GM12878 (cell line): ENCODE measurements at regions not wholly inside any gene's neighbourhood (a gene's known extent, or its start where the extent isn't known, plus 50 kb on each side); places are given as distances from the start of the nearest gene placed in this dataset.
"Not testable (repeated sequence)": the region's sequence is repeated elsewhere in the genome, so short reads cannot be mapped to it uniquely, and the experiment has no call there.

Experiments used
- ATAC-seq: fragments of 200-7000 bp; cut with Tn5 transposase; 3 replicates; pipeline ENCODE4 v1.9.1; 2020; ENCODE audit warnings: mild to moderate bottlenecking, moderate library complexity
- BruUV-seq: library from RNA; stranded (reverse); fragments of 400-500 nt; replicated peaks from 2 replicates; lab custom pipeline; 2021; lab: Mats Ljungman, UMichigan
- CTCF ChIA-PET: fragments of 300-600 bp; sonication (Branson Sonifier 250); formaldehyde crosslinking; extraction: SDS; loops from one replicate; lab custom pipeline; 2021; ENCODE audit warnings: inconsistent platforms; lab: Yijun Ruan, JAX
- POLR2A ChIA-PET: fragments of 350-600 bp; formaldehyde crosslinking; extraction: SDS; loops from one replicate; lab custom pipeline; 2021; ENCODE audit warnings: inconsistent platforms; lab: Charles Lee
- RAD21 ChIA-PET: fragments of 300-600 bp; sonication (Branson Sonifier 250); formaldehyde crosslinking; loops from one replicate; lab custom pipeline; 2023; ENCODE audit warnings: antibody characterized with exemption; ENCODE audit not compliant: unreplicated experiment; lab: Charles Lee
- SMC1A ChIA-PET: fragments of 300-600 bp; sonication (Branson Sonifier 250); formaldehyde crosslinking; loops from one replicate; lab custom pipeline; 2023; ENCODE audit not compliant: unreplicated experiment, uncharacterized antibody; lab: Charles Lee
- DNase-seq: peaks from one replicate; pipeline ENCODE4 v3.0.0-alpha.2; 2011; ENCODE audit warnings: low read depth, low spot score
- FAIRE-seq: peaks from 3 replicates; lab custom pipeline; 2011; peaks lifted over from hg19 to GRCh38; lab: Jason Lieb, UNC
- H2AFZ ChIP-seq: 2 replicates; pipeline ENCODE4 v1.6.0; 2011; ENCODE audit warnings: low read depth, low read length, control low read depth; ENCODE audit not compliant: control insufficient read depth
- H3K27ac ChIP-seq: 2 replicates; pipeline ENCODE4 v1.5.1; 2011; ENCODE audit warnings: control low read depth; ENCODE audit not compliant: control insufficient read depth, insufficient read depth
- H3K27me3 ChIP-seq, 2 experiments: replicated peaks in 1 of 2; 2 replicates each; pipeline versions ENCODE4 v1.6.0 to v1.6.1; 2011; ENCODE audit warnings: low read length in 1 of 2; ENCODE audit not compliant: control insufficient read depth in 2 of 2, insufficient read depth in 2 of 2
- H3K36me3 ChIP-seq, 2 experiments: 2 replicates each; pipeline ENCODE4 v1.5.1; 2011; ENCODE audit warnings: low read length in 1 of 2; ENCODE audit not compliant: control insufficient read depth in 2 of 2, insufficient read depth in 2 of 2
- H3K4me1 ChIP-seq: 2 replicates; pipeline ENCODE4 v1.6.1; 2011; ENCODE audit warnings: mild to moderate bottlenecking, low read length, moderate library complexity, mixed read lengths; ENCODE audit not compliant: control insufficient read depth, insufficient read depth
- H3K4me2 ChIP-seq: 2 replicates; pipeline ENCODE4 v1.6.0; 2011; ENCODE audit warnings: control low read depth; ENCODE audit not compliant: control insufficient read depth, insufficient read depth
- H3K4me3 ChIP-seq: fragments of 200-600 bp; sonication (generic); 2 replicates; pipeline ENCODE4 v1.5.1; 2016
- H3K79me2 ChIP-seq: 2 replicates; pipeline ENCODE4 v1.6.0; 2011; ENCODE audit warnings: low read length; ENCODE audit not compliant: control insufficient read depth, insufficient read depth
- H3K9ac ChIP-seq: 2 replicates; pipeline ENCODE4 v1.8.0; 2011; ENCODE audit warnings: low read length, control low read depth, mixed read lengths; ENCODE audit not compliant: control insufficient read depth, insufficient read depth
- H3K9me3 ChIP-seq: replicated peaks from 3 replicates; pipeline ENCODE4 v1.5.1; 2011; ENCODE audit warnings: mild to moderate bottlenecking, low read length; ENCODE audit not compliant: control insufficient read depth, insufficient read depth
- H4K20me1 ChIP-seq: 2 replicates; pipeline ENCODE4 v1.6.0; 2011; ENCODE audit not compliant: control insufficient read depth, insufficient read depth
- CBX5 ChIP-seq: sonication (generic); IDR thresholded peaks from 2 replicates; pipeline ENCODE4 v1.6.1; 2016; ENCODE audit warnings: low read depth, moderate library complexity, mild to moderate bottlenecking, inconsistent platforms
- E2F8 ChIP-seq: fragments of 450-650 bp; IDR thresholded peaks from 2 replicates; pipeline ENCODE4 v1.6.1; 2018; ENCODE audit warnings: mild to moderate bottlenecking, low read depth, moderate library complexity; ENCODE audit not compliant: partially characterized antibody
- NFXL1 ChIP-seq: fragments of 450-650 bp; IDR thresholded peaks from 2 replicates; pipeline ENCODE4 v1.6.1; 2017; ENCODE audit warnings: antibody characterized with exemption, mild to moderate bottlenecking, borderline replicate concordance
- PML ChIP-seq: IDR thresholded peaks from 2 replicates; pipeline ENCODE4 v1.6.1; 2012; ENCODE audit warnings: low read length, inconsistent platforms
- ZNF384 ChIP-seq: IDR thresholded peaks from 2 replicates; pipeline ENCODE4 v1.6.1; 2012; ENCODE audit warnings: low read depth, mild to moderate bottlenecking, low read length, improper control_type of control experiment, borderline replicate concordance
- WGBS: methylation state at CpG from one replicate; pipeline ENCODE4 v1.1.6; 2016; ENCODE audit warnings: low lambda C conversion rate; ENCODE audit not compliant: insufficient replicate concordance, insufficient coverage; ENCODE audit errors: missing lambda C conversion rate; 5-methylcytosine and 5-hydroxymethylcytosine counted together
- in situ Hi-C: fragments of 300-500 bp; cut with MboI; formaldehyde crosslinking; loops from 9 replicates; pipeline ENCODE4 v1.14.3; 2018; ENCODE audit warnings: mixed read lengths
- intact Hi-C: fragments of 100-400 bp; cut with micrococcal nuclease; formaldehyde crosslinking; loops from one replicate; pipeline ENCODE4 v1.14.2; 2022; ENCODE audit not compliant: unreplicated experiment

DNA sequence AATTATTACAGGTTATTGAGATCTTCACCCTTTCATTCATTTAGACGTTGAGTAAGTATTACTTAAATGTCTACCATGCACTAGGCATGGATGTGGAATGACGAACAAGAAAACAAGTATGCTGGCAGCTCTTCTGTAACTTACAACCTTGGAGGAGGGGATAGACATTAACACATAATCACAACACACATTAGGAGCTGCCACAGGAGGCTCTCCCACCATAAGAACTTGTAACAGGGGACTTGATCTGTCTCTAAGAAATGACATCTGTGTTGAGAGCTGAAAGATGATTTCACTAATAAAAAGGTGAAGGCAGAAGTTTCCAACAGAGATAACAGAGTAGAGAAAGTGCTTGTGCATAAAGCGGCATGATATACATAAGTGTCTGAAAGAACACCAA, 384.7 kb upstream of the ZEB2 start:
- H3K9ac ChIP-seq = no peak overlapping the region
- H4K20me1 ChIP-seq = no peaks in the 10 kb centered on the region
- no peaks in the 10 kb centered on the region for H3K79me2 ChIP-seq
- POLR2A ChIA-PET = no interaction called here
- H3K4me3 ChIP-seq = no peak overlapping the region
- CTCF ChIA-PET = no interaction called here
- TF ChIP-seq NFXL1 (no peak), PML (no peak), CBX5 (no peak), E2F8 (no peak), ZNF384 (no peak)
- H3K4me2 ChIP-seq = no peak overlapping the region
- H2AFZ ChIP-seq = no peak overlapping the region
- 42% methylated on average over 3 of the region's 3 CpGs for WGBS
- in situ Hi-C loops = no loop called here
- ATAC-seq (no peak), DNase-seq (no peak), FAIRE-seq (no peak)
- intact Hi-C loops = no loop called here
- no peaks in the 10 kb centered on the region for H3K36me3 ChIP-seq
- no peak overlapping the region for H3K27ac ChIP-seq
- H3K9me3 ChIP-seq = no peaks in the 10 kb centered on the region
- H3K27me3 ChIP-seq = no peaks in the 10 kb centered on the region
- no peaks in the 10 kb centered on the region for H3K4me1 ChIP-seq
- RAD21 ChIA-PET = no interaction called here
- SMC1A ChIA-PET = interaction anchor here (1.0 kb wide), 1 partner anchor 11 kb away, joined by 4 read pairs; no protein-coding TSS in a partner anchor
- no TSS peak for BruUV-seq

DNA sequence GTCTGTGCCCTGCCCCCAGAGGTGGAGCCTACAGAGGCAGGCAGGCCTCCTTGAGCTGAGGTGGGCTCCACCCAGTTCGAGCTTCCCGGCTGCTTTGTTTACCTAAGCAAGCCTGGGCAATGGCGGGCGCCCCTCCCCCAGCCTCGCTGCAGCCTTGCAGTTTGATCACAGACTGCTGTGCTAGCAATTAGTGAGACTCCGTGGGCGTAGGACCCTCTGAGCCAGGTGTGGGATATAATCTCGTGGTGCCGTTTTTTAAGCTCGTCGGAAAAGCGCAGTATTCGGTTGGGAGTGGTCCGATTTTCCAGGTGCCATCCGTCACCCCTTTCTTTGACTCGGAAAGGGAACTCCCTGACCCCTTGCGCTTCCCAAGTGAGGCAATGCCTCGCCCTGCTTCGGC, 383.1 kb upstream of the ZEB2 start:
- H4K20me1 ChIP-seq, DNase-seq, RAD21 ChIA-PET, H2AFZ ChIP-seq, H3K4me3 ChIP-seq, intact Hi-C loops, H3K79me2 ChIP-seq, H3K36me3 ChIP-seq, in situ Hi-C loops, SMC1A ChIA-PET, FAIRE-seq, POLR2A ChIA-PET, H3K27ac ChIP-seq, H3K4me2 ChIP-seq, H3K9me3 ChIP-seq, H3K27me3 ChIP-seq, BruUV-seq, ATAC-seq, H3K9ac ChIP-seq, CTCF ChIA-PET, H3K4me1 ChIP-seq: not testable (repeated sequence)
- WGBS = 50% methylated on average over 15 of the region's 19 CpGs

- H4K20me1 ChIP-seq, BruUV-seq, H2AFZ ChIP-seq, H3K27me3 ChIP-seq, intact Hi-C loops, H3K27ac ChIP-seq, FAIRE-seq, H3K36me3 ChIP-seq, RAD21 ChIA-PET, ATAC-seq, H3K9me3 ChIP-seq, H3K4me1 ChIP-seq, DNase-seq, H3K79me2 ChIP-seq, H3K4me2 ChIP-seq, in situ Hi-C loops, POLR2A ChIA-PET, CTCF ChIA-PET, H3K4me3 ChIP-seq, SMC1A ChIA-PET, H3K9ac ChIP-seq: not testable (repeated sequence)
- 10% methylated on average over 3 of the region's 4 CpGs for WGBS
Observed at GRCh38 chr2:144901386-144901785, 381.5 kb upstream of the ZEB2 start.
